ENCODE measurements at regions not wholly inside any gene's neighbourhood (a gene's known extent, or its start where the extent isn't known, plus 50 kb on each side); places are given as distances from the start of the nearest gene placed in this dataset.

GRCh38 chr2:143942486-143942885 lies 577.4 kb downstream of the ZEB2 start:
- no peaks in the 10 kb centered on the region for H3K36me3 ChIP-seq (ENCODE audit: control insufficient read depth, insufficient read depth, low read length)
- peaks cover 3% of the 10 kb centered on the region for H3K4me1 ChIP-seq (ENCODE audit: control insufficient read depth, insufficient read depth, low read length, poor library complexity, severe bottlenecking)
- no peak overlapping the region for H3K4me3 ChIP-seq (ENCODE audit: extremely low read depth, insufficient read depth, low read length, poor library complexity, severe bottlenecking)
- H3K9me3 ChIP-seq (ENCODE audit: control insufficient read depth, low read length) = no peaks in the 10 kb centered on the region
- H3K27ac ChIP-seq (ENCODE audit: low read depth, low read length, severe bottlenecking) = no peak overlapping the region

- H3K9me3 ChIP-seq (ENCODE audit: control insufficient read depth, low read length) = no peaks in the 10 kb centered on the region
- no peaks in the 10 kb centered on the region for H3K36me3 ChIP-seq (ENCODE audit: control insufficient read depth, insufficient read depth, low read length)
- no peak overlapping the region for H3K4me3 ChIP-seq (ENCODE audit: extremely low read depth, insufficient read depth, low read length, poor library complexity, severe bottlenecking)
- no peak overlapping the region for H3K27ac ChIP-seq (ENCODE audit: low read depth, low read length, severe bottlenecking)
- WGBS, 2 experiments (ENCODE audit: insufficient coverage in 2 of 2) = 83 to 100% methylated on average over 1 of the region's 3 CpGs
- peaks cover 3% of the 10 kb centered on the region for H3K4me1 ChIP-seq (ENCODE audit: control insufficient read depth, insufficient read depth, low read length, poor library complexity, severe bottlenecking)
Observed at GRCh38 chr2:143940720-143941119, 579.2 kb downstream of the ZEB2 start.

- H3K4me3 ChIP-seq (ENCODE audit: extremely low read depth, insufficient read depth, low read length, poor library complexity, severe bottlenecking) = no peak overlapping the region
- no peaks in the 10 kb centered on the region for H3K9me3 ChIP-seq (ENCODE audit: control insufficient read depth, low read length)
- no peaks in the 10 kb centered on the region for H3K36me3 ChIP-seq (ENCODE audit: control insufficient read depth, insufficient read depth, low read length)
- WGBS, 2 experiments (ENCODE audit: insufficient coverage in 2 of 2) = 83% methylated on average over 1 to 3 of the region's 6 CpGs
- H3K27ac ChIP-seq (ENCODE audit: low read depth, low read length, severe bottlenecking) = no peak overlapping the region
- H3K4me1 ChIP-seq (ENCODE audit: control insufficient read depth, insufficient read depth, low read length, poor library complexity, severe bottlenecking) = peaks cover 3% of the 10 kb centered on the region
Observed at GRCh38 chr2:143939626-143940330, 580.1 kb downstream of the ZEB2 start.

DNA sequence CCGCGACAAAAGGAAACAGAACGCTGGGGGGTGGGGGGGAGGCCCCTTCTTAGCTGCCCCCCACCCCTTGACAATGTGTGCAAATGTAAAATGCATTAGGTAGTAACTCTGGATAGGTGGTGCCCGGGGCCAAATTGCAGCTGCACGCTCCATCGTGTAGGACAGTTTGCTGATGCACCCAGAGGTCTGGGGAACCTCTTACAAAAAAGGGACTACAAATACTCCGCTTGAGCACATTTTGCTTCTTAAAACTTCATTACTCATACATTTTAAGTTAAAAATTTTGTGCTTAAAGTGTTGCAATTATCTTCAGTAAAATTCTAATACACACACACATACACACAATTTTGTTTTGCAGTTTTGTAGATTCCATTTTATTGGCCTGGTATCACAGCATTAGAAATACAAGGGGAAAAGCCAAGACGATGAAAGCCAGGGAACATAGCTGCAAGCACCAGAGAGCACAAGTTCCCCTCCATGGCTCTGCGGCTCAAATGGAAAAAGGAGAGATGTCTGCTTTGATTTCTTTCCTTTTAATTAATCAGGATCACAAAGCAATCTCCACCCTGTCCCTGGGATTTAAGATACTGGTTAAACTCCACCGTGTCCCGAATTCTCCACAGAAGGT lies 582.1 kb downstream of the ZEB2 start:
- no peaks in the 10 kb centered on the region for H3K9me3 ChIP-seq (ENCODE audit: control insufficient read depth, low read length)
- H3K4me3 ChIP-seq (ENCODE audit: extremely low read depth, insufficient read depth, low read length, poor library complexity, severe bottlenecking) = peak overlapping the region; percentile 46
- no peak overlapping the region for H3K27ac ChIP-seq (ENCODE audit: low read depth, low read length, severe bottlenecking)
- no peaks in the 10 kb centered on the region for H3K36me3 ChIP-seq (ENCODE audit: control insufficient read depth, insufficient read depth, low read length)
- WGBS, 2 experiments (ENCODE audit: insufficient coverage in 2 of 2) = 15 to 39% methylated on average over 5 to 9 of the region's 11 CpGs
- H3K4me1 ChIP-seq (ENCODE audit: control insufficient read depth, insufficient read depth, low read length, poor library complexity, severe bottlenecking) = peaks cover 3% of the 10 kb centered on the region

DNA sequence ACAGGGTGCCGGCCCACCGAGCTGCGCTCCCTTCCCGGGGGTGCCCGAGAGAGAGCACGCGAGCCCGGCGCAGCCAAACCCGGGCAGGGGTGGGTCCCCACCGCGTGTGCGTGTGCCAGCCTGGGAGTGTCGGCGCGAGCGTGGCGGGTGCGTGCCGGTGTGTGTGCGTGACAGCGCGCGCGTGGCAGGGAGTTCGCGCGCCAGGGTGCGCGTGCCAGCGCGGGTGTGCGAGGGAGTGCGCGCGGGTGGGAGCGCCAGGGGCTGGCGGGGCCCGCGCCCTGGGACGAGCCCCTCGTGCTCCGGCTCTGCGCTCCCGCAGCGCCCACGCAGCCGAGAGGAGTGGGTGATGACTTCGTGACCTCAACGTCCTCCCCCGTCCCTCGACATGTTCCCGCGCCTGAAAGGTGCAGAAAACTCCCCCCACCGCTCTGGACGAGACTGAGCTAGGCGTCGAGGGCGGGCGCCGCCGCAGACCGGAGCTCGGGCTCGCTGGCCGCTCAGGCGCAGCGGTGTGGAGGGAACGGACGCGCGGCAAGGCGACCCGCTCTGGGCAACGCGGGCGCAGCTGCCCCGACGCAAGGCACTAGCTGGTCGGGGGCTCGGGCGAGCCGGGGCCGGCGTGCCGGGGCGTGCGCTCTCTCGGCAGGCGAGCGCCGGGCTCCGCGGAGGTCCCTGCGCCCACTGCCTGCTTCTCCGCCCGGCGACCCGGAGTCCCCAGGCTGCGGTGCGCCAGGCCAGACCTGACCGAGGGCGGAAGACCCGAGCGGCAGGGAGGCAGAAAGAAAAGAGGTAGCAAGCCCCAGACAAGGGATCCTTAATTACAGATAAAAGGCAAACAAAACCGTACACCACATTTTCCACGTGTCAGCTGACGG lies 582.8 kb downstream of the ZEB2 start:
- Histone ChIP-seq H3K36me3 (ENCODE audit: control insufficient read depth, insufficient read depth, low read length) (no peaks in the 10 kb centered on the region), H3K9me3 (ENCODE audit: control insufficient read depth, low read length) (no peaks in the 10 kb centered on the region), H3K4me3 (ENCODE audit: extremely low read depth, insufficient read depth, low read length, poor library complexity, severe bottlenecking) (peak overlapping the region; percentile 46), H3K4me1 (ENCODE audit: control insufficient read depth, insufficient read depth, low read length, poor library complexity, severe bottlenecking) (peaks cover 3% of the 10 kb centered on the region), H3K27ac (ENCODE audit: low read depth, low read length, severe bottlenecking) (no peak overlapping the region)
- 1% methylated on average over 55 to 85 of the region's 108 CpGs for WGBS, 2 experiments (ENCODE audit: insufficient coverage in 2 of 2)

DNA sequence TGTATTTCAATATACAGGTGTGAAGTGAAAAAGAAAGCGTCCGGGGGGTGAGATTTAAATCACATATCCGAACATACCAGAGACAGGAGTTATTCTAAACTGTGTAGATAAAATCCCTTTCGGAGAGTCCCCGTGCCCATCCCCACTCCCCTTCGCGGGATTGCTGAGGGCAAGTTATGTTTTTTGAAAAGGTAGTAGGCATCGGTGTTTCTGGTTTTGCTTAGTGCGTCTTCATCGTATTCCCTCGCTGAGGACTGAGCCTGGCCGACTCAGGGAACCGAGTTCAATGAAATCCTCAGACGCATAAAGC lies 583.4 kb downstream of the ZEB2 start:
- no peak overlapping the region for H3K27ac ChIP-seq (ENCODE audit: low read depth, low read length, severe bottlenecking)
- H3K9me3 ChIP-seq (ENCODE audit: control insufficient read depth, low read length) = no peaks in the 10 kb centered on the region
- 10 to 21% methylated on average over 5 to 7 of the region's 14 CpGs for whole genome bisulfite sequencing, 2 experiments (ENCODE audit: insufficient coverage in 2 of 2)
- no peaks in the 10 kb centered on the region for H3K36me3 ChIP-seq (ENCODE audit: control insufficient read depth, insufficient read depth, low read length)
- H3K4me1 ChIP-seq (ENCODE audit: control insufficient read depth, insufficient read depth, low read length, poor library complexity, severe bottlenecking) = peaks cover 3% of the 10 kb centered on the region
- H3K4me3 ChIP-seq (ENCODE audit: extremely low read depth, insufficient read depth, low read length, poor library complexity, severe bottlenecking) = peak overlapping the region; percentile 46

- no peaks in the 10 kb centered on the region for H3K9me3 ChIP-seq (ENCODE audit: control insufficient read depth, low read length)
- peaks cover 3% of the 10 kb centered on the region for H3K4me1 ChIP-seq (ENCODE audit: control insufficient read depth, insufficient read depth, low read length, poor library complexity, severe bottlenecking)
- 80% methylated on average over 1 of the region's 4 CpGs; no CpG with 5 or more reads in 1 of the 2 experiments for WGBS, 2 experiments (ENCODE audit: insufficient coverage in 2 of 2)
Observed at GRCh38 chr2:143935482-143935752, 584.5 kb downstream of the ZEB2 start.

GRCh38 chr2:143934626-143935481 lies 585.1 kb downstream of the ZEB2 start:
- H3K9me3 ChIP-seq (ENCODE audit: control insufficient read depth, low read length) = no peaks in the 10 kb centered on the region
- WGBS, 2 experiments (ENCODE audit: insufficient coverage in 2 of 2) = 91% methylated on average over 3 of the region's 10 CpGs; no CpG with 5 or more reads in 1 of the 2 experiments
- H3K27ac ChIP-seq (ENCODE audit: low read depth, low read length, severe bottlenecking) = no peak overlapping the region
- H3K36me3 ChIP-seq (ENCODE audit: control insufficient read depth, insufficient read depth, low read length) = no peaks in the 10 kb centered on the region
- peaks cover 3% of the 10 kb centered on the region for H3K4me1 ChIP-seq (ENCODE audit: control insufficient read depth, insufficient read depth, low read length, poor library complexity, severe bottlenecking)
- H3K4me3 ChIP-seq (ENCODE audit: extremely low read depth, insufficient read depth, low read length, poor library complexity, severe bottlenecking) = no peak overlapping the region

More at GRCh38 chr2:143935482-143935752, 584.5 kb downstream of the ZEB2 start:
- Histone ChIP-seq H3K36me3 (ENCODE audit: control insufficient read depth, insufficient read depth, low read length) (no peaks in the 10 kb centered on the region), H3K4me3 (ENCODE audit: extremely low read depth, insufficient read depth, low read length, poor library complexity, severe bottlenecking) (no peak overlapping the region), H3K27ac (ENCODE audit: low read depth, low read length, severe bottlenecking) (no peak overlapping the region)

DNA sequence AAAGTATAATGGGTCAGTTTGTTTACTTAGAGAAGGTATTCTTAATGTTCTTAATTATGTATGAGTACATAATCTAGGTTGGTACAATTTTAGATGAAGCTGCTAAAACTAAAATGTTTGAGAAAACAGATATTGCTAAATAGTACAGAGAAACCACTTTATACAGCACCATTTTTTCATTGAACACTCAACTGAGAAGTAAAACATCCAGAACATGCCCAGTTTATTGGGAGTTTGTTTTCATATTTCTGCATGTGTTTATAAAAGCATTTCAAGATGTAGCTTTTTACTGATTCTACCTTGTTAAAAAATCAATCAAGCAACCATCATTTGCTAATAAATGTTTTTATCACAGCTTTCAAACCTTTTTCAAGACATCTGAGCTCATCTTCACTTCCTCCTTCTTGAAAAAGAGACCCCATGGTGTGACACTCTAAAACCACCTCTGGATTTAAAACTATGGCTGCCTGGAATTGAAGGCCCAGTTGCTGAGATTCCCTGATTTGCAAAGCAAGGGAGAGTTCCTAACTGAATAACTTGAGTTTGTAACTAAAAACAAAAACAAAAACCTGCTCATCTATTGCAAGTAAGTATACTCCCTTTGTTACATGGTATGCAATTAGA lies 585.9 kb downstream of the ZEB2 start:
- no peak overlapping the region for H3K27ac ChIP-seq (ENCODE audit: low read depth, low read length, severe bottlenecking)
- H3K36me3 ChIP-seq (ENCODE audit: control insufficient read depth, insufficient read depth, low read length) = no peaks in the 10 kb centered on the region
- H3K4me1 ChIP-seq (ENCODE audit: control insufficient read depth, insufficient read depth, low read length, poor library complexity, severe bottlenecking) = peaks cover 3% of the 10 kb centered on the region
- no peaks in the 10 kb centered on the region for H3K9me3 ChIP-seq (ENCODE audit: control insufficient read depth, low read length)
- H3K4me3 ChIP-seq (ENCODE audit: extremely low read depth, insufficient read depth, low read length, poor library complexity, severe bottlenecking) = no peak overlapping the region

DNA sequence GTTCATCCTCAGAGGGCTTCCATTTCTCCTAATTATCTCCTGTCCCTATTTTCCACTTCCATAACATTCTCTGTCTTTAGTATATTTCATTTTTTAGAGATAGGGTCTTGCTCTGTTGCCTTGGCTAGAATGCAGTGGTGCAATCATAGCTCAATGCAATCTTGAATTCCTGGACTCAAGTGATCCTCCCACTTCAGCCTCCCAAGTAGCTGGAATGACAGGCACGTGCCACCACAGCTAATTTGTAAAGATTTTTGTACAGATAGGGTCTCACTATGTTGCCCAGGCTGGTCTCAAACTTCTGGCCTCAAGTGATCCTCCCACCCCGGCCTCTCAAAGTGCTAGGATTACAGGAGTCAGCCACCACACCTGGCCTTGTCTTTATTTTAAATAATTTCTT lies 589.0 kb downstream of the ZEB2 start:
- no peaks in the 10 kb centered on the region for H3K4me1 ChIP-seq (ENCODE audit: control insufficient read depth, insufficient read depth, low read length, poor library complexity, severe bottlenecking)
- no peaks in the 10 kb centered on the region for H3K9me3 ChIP-seq (ENCODE audit: control insufficient read depth, low read length)
- WGBS, 2 experiments (ENCODE audit: insufficient coverage in 2 of 2) = 75 to 94% methylated on average over 1 to 2 of the region's 2 CpGs
- no peaks in the 10 kb centered on the region for H3K36me3 ChIP-seq (ENCODE audit: control insufficient read depth, insufficient read depth, low read length)
- H3K27ac ChIP-seq (ENCODE audit: low read depth, low read length, severe bottlenecking) = no peak overlapping the region
- H3K4me3 ChIP-seq (ENCODE audit: extremely low read depth, insufficient read depth, low read length, poor library complexity, severe bottlenecking) = no peak overlapping the region
